ENCODE measurements at regions not wholly inside any gene's neighbourhood (a gene's known extent, or its start where the extent isn't known, plus 50 kb on each side); places are given as distances from the start of the nearest gene placed in this dataset.
A peak's percentile ranks its signal among the peaks of the same experiment; 100 is the strongest.
"Not testable (repeated sequence)": the region's sequence is repeated elsewhere in the genome, so short reads cannot be mapped to it uniquely, and the experiment has no call there.

- H3K9me3 ChIP-seq (ENCODE audit: control insufficient read depth, low read depth, low read length): no peaks in the 10 kb centered on the region
- no peaks in the 10 kb centered on the region for H3K9me1 ChIP-seq (ENCODE audit: control insufficient read depth, extremely low read depth, insufficient read depth, low read length)
- H3K4me1 ChIP-seq (ENCODE audit: control insufficient read depth, extremely low read depth, insufficient read depth, low read length): no peaks in the 10 kb centered on the region
- H2AFZ ChIP-seq (ENCODE audit: control insufficient read depth, low read length): peak overlapping the region; percentile 13
- no peak overlapping the region for H3K27ac ChIP-seq (ENCODE audit: control insufficient read depth, insufficient read depth, low read length)
- H4K20me1 ChIP-seq (ENCODE audit: control insufficient read depth, extremely low read depth, insufficient read depth, low read length): no peaks in the 10 kb centered on the region
- H3K4me2 ChIP-seq (ENCODE audit: control insufficient read depth, extremely low read depth, insufficient read depth, low read depth, low read length): no peak overlapping the region
- no peaks in the 10 kb centered on the region for H3K79me2 ChIP-seq (ENCODE audit: control insufficient read depth, insufficient read depth, low read length)
- H3K9ac ChIP-seq (ENCODE audit: control insufficient read depth, extremely low read depth, insufficient read depth, low read length): no peak overlapping the region
- FAIRE-seq (no peak), DNase-seq (ENCODE audit: low read depth, low spot score) (no peak)
- H3K36me3 ChIP-seq (ENCODE audit: control insufficient read depth in 2 of 2, extremely low read depth in 1 of 2, insufficient read depth in 2 of 2, low read length in 2 of 2): no peaks in the 10 kb centered on the region
- H3K4me3 ChIP-seq (ENCODE audit: control insufficient read depth in 2 of 3, extremely low read depth in 1 of 3, insufficient read depth in 2 of 3, low read depth in 1 of 3, low read length in 3 of 3): no peak overlapping the region
- TF ChIP-seq EZH2 (IDR thresholded peaks at IDR 0.05; ENCODE audit: low read length) (no peak), CTCF (optimal IDR thresholded peaks at IDR 0.05 in 1 of 3, IDR thresholded peaks at IDR 0.05 in 1 of 3, conservative IDR thresholded peaks at IDR 0.05 in 1 of 3; ENCODE audit: extremely low read depth in 1 of 3, insufficient read depth in 2 of 3, low read length in 3 of 3) (no peak)
- dilution Hi-C loops (cut with MboI; ENCODE audit: extremely low pct_ligation_motif_present, low sequenced_read_pairs): no loop called here
- H3K27me3 ChIP-seq (ENCODE audit: control insufficient read depth, extremely low read depth, insufficient read depth, low read length): no peaks in the 10 kb centered on the region
Observed at GRCh38 chr12:87406926-87407325, 622.3 kb downstream of the C12orf50 start.

GRCh38 chr12:87405918-87406317 is 623.3 kb downstream of the C12orf50 start:
- no peak for DNase-seq (ENCODE audit: low read depth, low spot score)
- dilution Hi-C loops (cut with MboI; ENCODE audit: extremely low pct_ligation_motif_present, low sequenced_read_pairs): no loop called here
- H3K9ac ChIP-seq (ENCODE audit: control insufficient read depth, extremely low read depth, insufficient read depth, low read length): no peak overlapping the region
- H3K79me2 ChIP-seq (ENCODE audit: control insufficient read depth, insufficient read depth, low read length): no peaks in the 10 kb centered on the region
- peak; percentile 44 for FAIRE-seq
- TF ChIP-seq CTCF (optimal IDR thresholded peaks at IDR 0.05 in 1 of 3, IDR thresholded peaks at IDR 0.05 in 1 of 3, conservative IDR thresholded peaks at IDR 0.05 in 1 of 3; ENCODE audit: extremely low read depth in 1 of 3, insufficient read depth in 2 of 3, low read length in 3 of 3): no peak
- TF ChIP-seq EZH2 (IDR thresholded peaks at IDR 0.05; ENCODE audit: low read length): no peak
- no peaks in the 10 kb centered on the region for H4K20me1 ChIP-seq (ENCODE audit: control insufficient read depth, extremely low read depth, insufficient read depth, low read length)
- H3K27me3 ChIP-seq (ENCODE audit: control insufficient read depth, extremely low read depth, insufficient read depth, low read length): no peaks in the 10 kb centered on the region
- no peaks in the 10 kb centered on the region for H3K9me1 ChIP-seq (ENCODE audit: control insufficient read depth, extremely low read depth, insufficient read depth, low read length)
- H3K36me3 ChIP-seq (ENCODE audit: control insufficient read depth in 2 of 2, extremely low read depth in 1 of 2, insufficient read depth in 2 of 2, low read length in 2 of 2): no peaks in the 10 kb centered on the region
- no peak overlapping the region for H3K4me3 ChIP-seq (ENCODE audit: control insufficient read depth in 2 of 3, extremely low read depth in 1 of 3, insufficient read depth in 2 of 3, low read depth in 1 of 3, low read length in 3 of 3)
- H3K27ac ChIP-seq (ENCODE audit: control insufficient read depth, insufficient read depth, low read length): no peak overlapping the region
- no peak overlapping the region for H2AFZ ChIP-seq (ENCODE audit: control insufficient read depth, low read length)
- H3K4me1 ChIP-seq (ENCODE audit: control insufficient read depth, extremely low read depth, insufficient read depth, low read length): no peaks in the 10 kb centered on the region
- no peaks in the 10 kb centered on the region for H3K9me3 ChIP-seq (ENCODE audit: control insufficient read depth, low read depth, low read length)
- H3K4me2 ChIP-seq (ENCODE audit: control insufficient read depth, extremely low read depth, insufficient read depth, low read depth, low read length): no peak overlapping the region

- H3K9ac ChIP-seq (ENCODE audit: control insufficient read depth, extremely low read depth, insufficient read depth, low read length); H3K9me3 ChIP-seq (ENCODE audit: control insufficient read depth, low read depth, low read length); H3K4me3 ChIP-seq (ENCODE audit: control insufficient read depth in 2 of 3, extremely low read depth in 1 of 3, insufficient read depth in 2 of 3, low read depth in 1 of 3, low read length in 3 of 3); H3K27me3 ChIP-seq (ENCODE audit: control insufficient read depth, extremely low read depth, insufficient read depth, low read length); H2AFZ ChIP-seq (ENCODE audit: control insufficient read depth, low read length); H3K4me2 ChIP-seq (ENCODE audit: control insufficient read depth, extremely low read depth, insufficient read depth, low read depth, low read length); dilution Hi-C loops (cut with MboI; ENCODE audit: extremely low pct_ligation_motif_present, low sequenced_read_pairs); H3K4me1 ChIP-seq (ENCODE audit: control insufficient read depth, extremely low read depth, insufficient read depth, low read length); DNase-seq (ENCODE audit: low read depth, low spot score); H3K36me3 ChIP-seq (ENCODE audit: control insufficient read depth in 2 of 2, extremely low read depth in 1 of 2, insufficient read depth in 2 of 2, low read length in 2 of 2); H4K20me1 ChIP-seq (ENCODE audit: control insufficient read depth, extremely low read depth, insufficient read depth, low read length); H3K27ac ChIP-seq (ENCODE audit: control insufficient read depth, insufficient read depth, low read length); FAIRE-seq; H3K9me1 ChIP-seq (ENCODE audit: control insufficient read depth, extremely low read depth, insufficient read depth, low read length); H3K79me2 ChIP-seq (ENCODE audit: control insufficient read depth, insufficient read depth, low read length): not testable (repeated sequence)
Observed at GRCh38 chr12:87394168-87394567, 635.0 kb downstream of the C12orf50 start.

Measured in keratinocyte (primary cell).